SU-DHL-6 (cell line): ENCODE measurements at regions not wholly inside any gene's neighbourhood (a gene's known extent, or its start where the extent isn't known, plus 50 kb on each side); places are given as distances from the start of the nearest gene placed in this dataset.

ENCODE experiments used
- H2AFZ ChIP-seq: fragments of 200-600 bp; sonication (generic); 2 replicates; pipeline ENCODE4 v1.6.1; 2014; ENCODE audit warnings: low read depth, mild to moderate bottlenecking, moderate library complexity, mixed read lengths, antibody characterized with exemption, low read length; ENCODE audit not compliant: severe bottlenecking
- H3F3A ChIP-seq: fragments of 200-600 bp; shearing (Covaris generic); 2 replicates; pipeline ENCODE4 v1.6.0; 2016; ENCODE audit warnings: antibody characterized with exemption, mild to moderate bottlenecking; ENCODE audit not compliant: insufficient read depth
- H3K27ac ChIP-seq: fragments of 200-600 bp; sonication (generic); 2 replicates; pipeline ENCODE4 v1.5.1; 2016; ENCODE audit warnings: low read depth, mild to moderate bottlenecking, low read length, moderate library complexity, mixed read lengths
- H3K27me3 ChIP-seq: fragments of 200-600 bp; sonication (generic), shearing (Covaris generic); 2 replicates; pipeline ENCODE4 v1.6.0; 2014; ENCODE audit warnings: mild to moderate bottlenecking, low read length
- H3K36me3 ChIP-seq: fragments of 200-600 bp; sonication (generic); 2 replicates; pipeline ENCODE4 v1.6.1; 2014; ENCODE audit warnings: mild to moderate bottlenecking, low read length, mixed read lengths
- H3K4me2 ChIP-seq: fragments of 300-600, 200-600 bp; shearing (Covaris generic), sonication (generic); 2 replicates; pipeline ENCODE4 v1.6.0; 2014; ENCODE audit warnings: low read length, low read depth, mild to moderate bottlenecking; ENCODE audit not compliant: poor library complexity, severe bottlenecking
- H3K4me3 ChIP-seq: fragments of 200-600 bp; sonication (generic); 2 replicates; pipeline ENCODE4 v1.5.1; 2014; ENCODE audit warnings: antibody characterized with exemption, low read length, mild to moderate bottlenecking, mixed read lengths; ENCODE audit not compliant: insufficient read depth, poor library complexity, severe bottlenecking
- H3K79me2 ChIP-seq: fragments of 200-600 bp; sonication (generic); 2 replicates; pipeline ENCODE4 v1.6.1; 2014; ENCODE audit warnings: mild to moderate bottlenecking, low read length, moderate library complexity; ENCODE audit not compliant: insufficient read depth
- H3K9ac ChIP-seq: fragments of 200-600 bp; sonication (generic); 2 replicates; pipeline ENCODE4 v1.7.0; 2014; ENCODE audit warnings: mild to moderate bottlenecking, low read length
- H3K9me2 ChIP-seq: fragments of 200-600 bp; sonication (generic); replicated peaks from 2 replicates; pipeline ENCODE4 v1.6.1; 2014; ENCODE audit warnings: low read length; ENCODE audit not compliant: insufficient read depth
- H3K9me3 ChIP-seq: fragments of 200-600 bp; sonication (generic); 2 replicates; pipeline ENCODE4 v1.6.1; 2014; ENCODE audit warnings: low read length, mixed read lengths; ENCODE audit not compliant: insufficient read depth
- H4K20me1 ChIP-seq: fragments of 200-600 bp; sonication (generic); 2 replicates; pipeline ENCODE4 v1.6.1; 2014; ENCODE audit warnings: low read depth, mild to moderate bottlenecking, antibody characterized with exemption, low read length, moderate library complexity, mixed read lengths
- CTCF ChIP-seq: fragments of 200-600 bp; sonication (generic); IDR thresholded peaks from one replicate; pipeline ENCODE4 v1.5.1; 2017; ENCODE audit warnings: antibody characterized with exemption, mild to moderate bottlenecking, low read length, moderate library complexity; ENCODE audit not compliant: insufficient read depth, poor library complexity, severe bottlenecking
- EZH2phosphoT487 ChIP-seq: fragments of 200-600 bp; sonication (generic), shearing (Covaris generic); conservative IDR thresholded peaks from 2 replicates; pipeline ENCODE4 v1.6.1; 2018; ENCODE audit warnings: mild to moderate bottlenecking, antibody characterized with exemption, low read length, moderate library complexity, mixed read lengths

GRCh38 chr20:41853806-41854205 is 235.6 kb upstream of the CHD6 start:
- H3K4me2 ChIP-seq = no peak overlapping the region
- no peaks in the 10 kb centered on the region for H3K36me3 ChIP-seq
- no peaks in the 10 kb centered on the region for H3K9me2 ChIP-seq
- H4K20me1 ChIP-seq = no peaks in the 10 kb centered on the region
- H3K27ac ChIP-seq = no peak overlapping the region
- H3F3A ChIP-seq = no peaks in the 10 kb centered on the region
- H3K27me3 ChIP-seq = no peaks in the 10 kb centered on the region
- no peaks in the 10 kb centered on the region for H3K9me3 ChIP-seq
- no peak overlapping the region for H2AFZ ChIP-seq
- H3K9ac ChIP-seq = no peak overlapping the region
- TF ChIP-seq EZH2phosphoT487 = no peak
- no peaks in the 10 kb centered on the region for H3K79me2 ChIP-seq
- no peak overlapping the region for H3K4me3 ChIP-seq

GRCh38 chr20:41848180-41848579 is 230.0 kb upstream of the CHD6 start:
- no peak overlapping the region for H2AFZ ChIP-seq
- no peak overlapping the region for H3K4me3 ChIP-seq
- no peak overlapping the region for H3K9ac ChIP-seq
- TF ChIP-seq EZH2phosphoT487 = no peak
- TF ChIP-seq CTCF = no peak
- H3K9me3 ChIP-seq = no peaks in the 10 kb centered on the region
- H3K79me2 ChIP-seq = no peaks in the 10 kb centered on the region
- no peaks in the 10 kb centered on the region for H3K36me3 ChIP-seq
- H3F3A ChIP-seq = no peaks in the 10 kb centered on the region
- H3K4me2 ChIP-seq = no peak overlapping the region
- H3K9me2 ChIP-seq = no peaks in the 10 kb centered on the region
- H4K20me1 ChIP-seq = no peaks in the 10 kb centered on the region
- no peaks in the 10 kb centered on the region for H3K27me3 ChIP-seq
- H3K27ac ChIP-seq = no peak overlapping the region

GRCh38 chr20:41837669-41838224 is 219.6 kb upstream of the CHD6 start:
- Histone ChIP-seq H3K4me2 (no peak overlapping the region), H3K4me3 (no peak overlapping the region), H3K27me3 (0 out of 2 replicates have a peak, but pooled peaks cover 2% of the 10 kb centered on the region), H3K36me3 (no peaks in the 10 kb centered on the region), H3F3A (no peaks in the 10 kb centered on the region), H3K9ac (no peak overlapping the region), H4K20me1 (no peaks in the 10 kb centered on the region), H3K9me3 (no peaks in the 10 kb centered on the region), H3K27ac (no peak overlapping the region), H3K9me2 (no peaks in the 10 kb centered on the region), H2AFZ (no peak overlapping the region), H3K79me2 (no peaks in the 10 kb centered on the region)
- TF ChIP-seq EZH2phosphoT487 (no peak), CTCF (no peak)

GRCh38 chr20:41833739-41834138 is 215.6 kb upstream of the CHD6 start:
- Histone ChIP-seq H3K27me3 (0 out of 2 replicates have a peak, but pooled peaks cover 2% of the 10 kb centered on the region), H3K4me2 (no peak overlapping the region), H4K20me1 (no peaks in the 10 kb centered on the region), H3K9ac (no peak overlapping the region), H2AFZ (no peak overlapping the region), H3K9me2 (no peaks in the 10 kb centered on the region), H3K79me2 (no peaks in the 10 kb centered on the region), H3F3A (no peaks in the 10 kb centered on the region), H3K4me3 (no peak overlapping the region), H3K27ac (no peak overlapping the region), H3K9me3 (no peaks in the 10 kb centered on the region), H3K36me3 (no peaks in the 10 kb centered on the region)
- TF ChIP-seq CTCF = no peak
- TF ChIP-seq EZH2phosphoT487 = no peak
